HG03432 (cell line): ENCODE measurements at regions not wholly inside any gene's neighbourhood (a gene's known extent, or its start where the extent isn't known, plus 50 kb on each side); places are given as distances from the start of the nearest gene placed in this dataset.
"Not testable (repeated sequence)": the region's sequence is repeated elsewhere in the genome, so short reads cannot be mapped to it uniquely, and the experiment has no call there.

Experiments used
- ATAC-seq: cut with Tn5 transposase; IDR thresholded peaks from one replicate; pipeline ENCODE4 v1.9.1; 2021; ENCODE audit warnings: mild to moderate bottlenecking, moderate library complexity; ENCODE audit not compliant: unreplicated experiment

DNA sequence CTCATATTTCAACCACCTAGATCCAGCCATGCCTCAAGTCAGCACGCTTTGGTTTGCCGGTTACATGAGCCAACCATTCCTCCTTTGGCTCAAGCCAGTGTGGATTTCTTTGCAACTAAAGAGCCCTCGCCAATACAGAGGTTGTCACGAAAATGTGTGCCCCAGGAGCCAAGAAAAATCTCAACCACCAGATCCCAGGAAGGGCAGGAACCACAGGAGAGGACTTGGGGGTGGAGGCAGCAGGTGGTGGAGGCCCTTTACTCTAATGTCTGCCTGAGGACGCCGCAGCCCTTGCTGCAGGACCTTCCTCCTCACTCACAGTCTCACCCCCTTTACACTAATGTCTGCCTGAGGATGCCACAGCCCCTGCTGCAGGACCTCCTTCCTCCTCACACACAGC, 144.8 kb upstream of the PHACTR3 start:
- ATAC-seq = no peak

DNA sequence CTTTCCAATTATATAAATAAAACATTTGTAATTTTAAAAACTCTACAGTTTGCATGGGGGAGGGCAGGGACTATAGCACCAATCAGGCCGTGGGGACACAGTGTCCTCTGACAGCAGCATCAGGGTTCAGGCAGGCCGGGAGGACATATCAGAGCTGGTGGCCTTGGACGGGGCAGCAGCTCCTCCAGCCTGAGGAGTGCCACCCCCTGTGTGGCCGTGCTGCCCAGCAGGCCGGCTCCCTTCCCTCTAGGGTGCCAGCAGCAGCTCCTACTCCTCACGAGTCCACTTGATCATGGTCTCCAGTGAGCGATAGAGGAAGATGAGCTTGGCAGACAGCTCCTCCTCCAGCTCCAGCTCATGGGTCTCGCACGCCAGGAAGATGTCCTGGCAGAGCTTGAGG, 144.0 kb upstream of the PHACTR3 start:
- no peak for ATAC-seq

DNA sequence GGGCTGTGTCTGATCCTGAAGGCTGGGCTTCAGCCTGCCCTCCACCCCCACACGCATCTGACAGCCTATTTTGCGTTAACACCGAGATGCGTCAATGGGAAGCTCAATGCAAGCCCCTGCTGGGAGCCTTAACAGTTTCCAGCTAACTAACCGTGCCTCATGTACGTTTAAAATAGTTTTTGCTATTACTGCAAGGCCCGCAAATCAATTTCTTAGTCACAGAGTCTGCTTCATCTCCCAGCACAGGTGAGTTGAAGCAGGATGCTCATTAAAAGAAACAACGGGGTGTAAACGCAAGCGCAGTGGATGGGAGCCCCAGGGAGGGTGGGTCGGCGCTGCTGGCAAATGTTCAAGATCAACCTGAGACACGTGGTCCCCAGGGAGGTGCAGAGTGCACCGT, 142.8 kb upstream of the PHACTR3 start:
- ATAC-seq = no peak

DNA sequence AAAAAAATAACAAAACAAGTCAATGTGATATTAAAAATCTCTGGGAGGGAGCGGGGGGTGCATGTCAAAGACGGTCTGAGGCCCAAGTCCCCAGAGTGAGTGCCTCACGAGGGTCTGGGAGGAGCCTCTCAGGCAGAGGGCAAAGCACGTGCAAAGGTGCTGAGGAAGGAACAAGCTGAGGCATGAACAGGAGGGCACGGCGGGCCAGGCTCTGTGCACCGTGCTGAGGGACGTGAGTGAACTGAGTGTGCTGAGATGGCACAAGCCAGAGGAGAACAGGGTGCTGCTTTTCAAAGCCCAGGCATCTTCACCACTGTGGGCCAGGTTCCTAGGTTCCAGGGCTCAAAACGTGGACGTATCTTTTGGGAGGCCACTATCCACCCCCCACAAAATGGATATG, 142.1 kb upstream of the PHACTR3 start:
- ATAC-seq = no peak

DNA sequence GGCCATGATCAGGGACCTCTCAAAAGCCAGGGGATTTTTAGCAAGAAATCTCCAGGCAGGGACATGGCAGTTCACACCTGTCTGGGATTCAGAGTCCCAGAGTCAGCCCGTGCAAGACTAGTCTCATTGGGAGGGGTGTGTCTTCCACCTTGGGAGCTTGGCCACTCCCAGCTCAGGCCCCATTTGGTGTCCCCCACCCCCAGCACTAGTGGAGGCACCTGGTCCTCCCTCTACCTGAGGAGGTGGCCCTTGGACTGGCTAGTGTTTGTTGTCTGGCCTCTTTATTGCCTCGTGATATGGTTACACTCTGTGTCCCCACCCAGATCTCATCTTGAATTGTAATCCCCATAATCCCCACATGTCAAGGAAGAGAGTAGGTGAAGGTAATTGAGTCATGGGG, 140.8 kb upstream of the PHACTR3 start:
- no peak for ATAC-seq

DNA sequence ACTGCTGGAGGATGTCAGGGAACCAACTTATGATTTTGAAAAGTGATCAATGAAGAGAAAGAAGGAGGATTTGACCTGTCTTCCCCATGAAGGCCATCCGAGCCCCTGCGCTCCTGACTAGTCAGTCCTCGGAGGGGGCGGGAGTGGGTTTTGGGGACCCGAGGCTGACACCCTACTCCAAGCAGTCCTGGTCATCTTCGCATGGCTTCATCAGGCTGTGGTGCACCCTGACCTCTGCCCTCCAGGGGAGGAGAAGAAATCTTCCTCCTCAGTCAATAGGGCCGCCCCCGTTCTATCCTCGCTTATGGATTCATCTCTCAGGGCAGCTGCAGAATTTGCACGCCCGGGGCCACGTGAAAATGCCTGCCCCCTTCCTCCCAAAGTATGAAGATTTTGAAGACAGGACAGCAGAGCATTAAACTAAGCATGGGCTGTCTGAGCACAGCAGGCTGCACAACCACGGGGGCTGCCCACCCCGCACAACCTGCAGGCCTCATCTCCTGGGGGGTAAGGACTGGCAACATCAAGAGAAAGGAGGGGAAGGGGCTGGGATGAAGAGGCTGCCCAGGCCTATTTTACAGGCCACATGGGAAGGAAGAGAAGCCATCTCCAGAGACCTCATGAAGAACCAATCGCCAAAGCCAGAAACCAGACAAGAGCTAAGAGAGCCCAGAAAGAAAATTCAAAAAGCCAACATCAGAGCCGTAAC, 138.1 kb upstream of the PHACTR3 start:
- ATAC-seq = no peak

DNA sequence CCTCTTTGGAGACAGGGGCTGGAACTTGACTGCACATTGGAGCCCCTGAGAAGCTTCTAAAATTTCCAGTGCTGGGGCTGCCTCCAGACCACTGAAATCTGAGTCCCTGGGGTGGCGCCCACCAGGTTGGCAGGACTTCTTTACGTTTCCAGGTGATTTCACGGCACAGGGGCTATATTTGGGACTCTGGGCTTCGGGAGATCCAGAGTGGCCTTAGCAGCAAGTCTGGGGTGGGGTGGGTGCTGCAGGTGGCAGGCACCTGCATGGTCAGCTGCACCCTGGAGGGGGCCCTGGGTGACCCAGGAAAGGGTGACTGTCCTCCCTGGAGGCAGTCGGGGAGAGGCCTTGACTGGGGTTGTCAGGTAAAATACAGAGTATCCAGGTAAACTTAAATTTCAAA, 135.5 kb upstream of the PHACTR3 start:
- no peak for ATAC-seq

DNA sequence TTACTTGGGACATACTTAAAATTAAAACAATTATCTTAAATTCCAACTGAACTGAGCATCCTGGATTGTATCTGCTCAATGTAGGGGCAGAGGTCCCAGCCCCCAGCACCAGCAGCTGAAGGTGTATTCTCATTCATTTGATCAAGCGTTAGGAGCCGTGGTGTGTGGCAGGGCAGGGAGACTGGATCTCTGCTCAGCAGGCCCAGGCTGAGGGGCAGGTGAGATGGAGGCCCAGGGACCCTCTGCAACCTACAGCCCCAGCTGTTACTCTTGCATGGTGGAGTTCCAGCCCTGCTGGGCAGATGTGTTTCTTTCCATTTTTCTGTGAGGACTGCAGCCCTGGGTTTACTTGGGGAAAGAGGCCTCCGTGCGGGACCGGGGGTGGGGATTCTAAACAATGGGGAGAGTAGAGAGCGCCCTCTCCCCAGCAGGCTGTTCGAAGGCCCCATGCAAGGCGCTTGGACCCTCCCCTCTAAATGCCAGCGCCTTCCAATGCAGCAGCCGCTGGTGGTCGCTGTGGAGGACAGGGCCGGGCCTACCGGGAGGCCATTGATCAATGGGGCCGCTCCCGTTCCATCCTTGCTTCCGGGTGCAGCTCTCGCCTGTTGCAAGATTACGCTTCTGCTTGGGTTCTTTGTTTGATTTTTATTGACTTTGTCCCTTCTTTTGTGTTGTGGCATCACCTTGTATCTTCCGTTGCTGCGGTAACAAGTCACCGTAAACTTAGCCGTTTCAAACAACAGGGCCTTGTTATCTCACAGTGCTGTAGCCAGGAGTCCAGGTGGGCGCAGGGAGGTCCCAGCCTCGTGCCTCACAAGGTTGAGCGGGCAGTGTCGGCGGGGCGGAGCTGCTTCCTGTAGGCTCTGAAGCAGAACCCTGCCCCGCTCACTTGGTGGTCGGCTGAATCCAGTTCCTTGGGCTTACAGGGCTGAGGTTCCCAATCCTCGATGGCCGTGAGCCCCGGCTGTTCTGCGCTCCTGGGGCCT, 134.8 kb upstream of the PHACTR3 start:
- no peak for ATAC-seq

DNA sequence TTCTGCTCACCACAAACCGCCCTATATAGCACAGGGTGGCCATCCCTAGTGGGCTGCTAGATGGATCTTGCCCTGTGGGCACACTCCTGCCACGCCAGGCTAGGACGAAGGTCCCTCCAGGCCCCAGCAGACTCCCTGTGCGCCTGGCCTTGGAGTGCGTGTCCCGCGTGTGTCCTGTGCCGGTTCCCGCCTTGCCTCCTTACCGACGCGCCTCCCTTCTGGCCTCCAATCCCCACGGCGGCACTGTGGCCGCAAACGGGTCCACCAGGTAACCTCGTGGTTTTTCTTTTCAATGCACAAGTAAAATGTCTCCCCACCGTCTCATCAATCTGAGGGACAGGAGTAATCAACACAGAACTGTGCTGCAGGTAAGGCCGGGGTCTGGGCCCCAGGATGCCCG, 133.8 kb upstream of the PHACTR3 start:
- no peak for ATAC-seq

DNA sequence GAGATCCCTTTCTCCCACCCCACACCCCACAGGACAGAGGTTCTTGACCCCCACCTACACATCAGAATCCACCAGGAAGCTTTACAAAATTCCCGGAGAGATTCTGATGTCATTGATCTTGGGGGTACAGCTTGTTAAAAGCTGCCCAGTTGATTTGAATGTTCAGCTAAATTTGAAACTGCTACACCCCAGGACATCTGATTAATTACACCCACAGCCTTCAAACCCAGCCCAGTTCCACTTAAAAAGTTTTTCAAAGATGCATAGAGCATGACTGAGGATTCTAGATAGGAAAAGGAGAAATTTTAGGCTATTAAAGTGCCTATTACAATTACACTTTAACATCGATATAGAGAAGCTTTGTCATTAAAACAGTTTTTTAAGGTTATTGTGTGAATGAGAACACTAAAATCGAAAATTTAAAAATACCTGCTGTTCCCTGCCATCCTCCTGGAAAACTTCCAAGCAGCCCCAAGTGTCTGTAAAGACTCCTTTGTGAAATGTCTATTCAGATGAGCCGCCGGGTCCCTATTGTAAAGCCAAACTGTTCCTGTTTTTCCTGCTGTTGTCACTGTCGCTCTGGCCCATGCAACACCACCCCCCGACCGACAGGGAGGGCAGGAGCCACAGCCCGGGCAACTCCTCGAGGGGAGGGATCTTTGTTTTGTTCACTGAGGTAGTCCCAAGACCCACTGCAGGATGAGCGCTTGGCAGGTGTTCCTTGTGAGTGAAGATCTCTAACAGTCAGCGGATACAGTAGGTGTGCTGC, 132.5 kb upstream of the PHACTR3 start:
- ATAC-seq = no peak

DNA sequence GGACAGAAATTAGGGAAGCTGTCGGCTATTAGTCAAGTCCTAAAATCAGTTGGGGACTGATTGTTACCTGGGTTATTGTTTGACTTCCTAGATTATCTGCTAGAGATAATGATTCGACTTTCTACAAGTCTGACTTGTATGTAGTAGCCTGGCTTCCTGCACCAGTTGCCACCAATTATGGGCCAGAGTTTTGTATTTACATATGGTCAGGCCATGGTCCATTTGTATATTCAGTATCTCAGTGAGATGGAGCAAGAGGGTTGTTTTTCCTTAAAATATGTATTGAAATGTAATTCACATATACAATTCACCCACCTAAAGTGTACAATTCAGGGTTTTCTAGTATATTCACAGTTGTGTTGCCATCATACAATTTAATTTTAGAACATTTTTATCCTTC, 130.6 kb upstream of the PHACTR3 start:
- ATAC-seq = no peak

DNA sequence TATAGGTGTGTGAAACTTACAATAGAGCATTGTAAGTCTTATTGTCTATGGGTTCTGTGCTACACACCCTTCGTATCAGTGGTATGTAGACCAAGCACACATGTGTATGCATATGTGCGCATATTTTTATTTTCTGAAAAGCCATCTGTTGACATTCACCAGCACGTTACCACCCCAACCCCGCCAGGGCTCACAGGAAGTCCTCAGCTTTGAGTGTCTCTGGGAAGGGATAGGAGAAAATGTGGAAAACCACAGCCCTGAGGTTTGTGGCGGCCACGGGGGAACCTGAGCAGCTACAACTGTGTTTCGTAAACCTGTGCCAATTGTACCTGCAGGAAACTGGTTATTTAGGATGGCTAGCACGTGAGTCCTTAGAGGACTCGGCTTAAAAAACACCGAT, 123.3 kb upstream of the PHACTR3 start:
- no peak for ATAC-seq

DNA sequence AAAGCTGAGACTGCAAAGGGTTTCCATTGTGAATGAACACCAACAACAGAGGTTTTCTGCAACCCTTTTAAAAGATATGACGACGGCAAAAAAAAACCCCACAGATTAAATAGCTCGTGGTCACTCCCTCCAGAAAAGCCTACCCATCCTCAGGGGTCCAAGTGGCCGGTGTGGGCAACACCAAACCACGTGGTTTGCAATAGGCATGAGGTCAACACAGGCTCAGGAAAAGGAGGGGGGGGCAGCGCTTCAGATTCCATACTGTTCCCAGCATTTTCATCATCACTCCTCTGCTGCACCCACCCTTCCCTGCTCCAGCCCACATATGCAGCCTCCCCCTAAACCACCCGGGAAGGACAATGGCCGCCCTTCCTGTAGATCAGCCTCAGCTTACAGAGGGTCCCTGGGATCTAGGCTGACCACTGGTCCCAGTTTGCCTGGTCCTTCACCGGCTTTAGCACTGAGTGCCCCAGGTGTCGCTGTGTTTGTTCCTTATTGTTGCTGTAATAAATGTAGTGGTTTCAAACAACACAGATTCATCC, 122.8 kb upstream of the PHACTR3 start:
- ATAC-seq = no peak

DNA sequence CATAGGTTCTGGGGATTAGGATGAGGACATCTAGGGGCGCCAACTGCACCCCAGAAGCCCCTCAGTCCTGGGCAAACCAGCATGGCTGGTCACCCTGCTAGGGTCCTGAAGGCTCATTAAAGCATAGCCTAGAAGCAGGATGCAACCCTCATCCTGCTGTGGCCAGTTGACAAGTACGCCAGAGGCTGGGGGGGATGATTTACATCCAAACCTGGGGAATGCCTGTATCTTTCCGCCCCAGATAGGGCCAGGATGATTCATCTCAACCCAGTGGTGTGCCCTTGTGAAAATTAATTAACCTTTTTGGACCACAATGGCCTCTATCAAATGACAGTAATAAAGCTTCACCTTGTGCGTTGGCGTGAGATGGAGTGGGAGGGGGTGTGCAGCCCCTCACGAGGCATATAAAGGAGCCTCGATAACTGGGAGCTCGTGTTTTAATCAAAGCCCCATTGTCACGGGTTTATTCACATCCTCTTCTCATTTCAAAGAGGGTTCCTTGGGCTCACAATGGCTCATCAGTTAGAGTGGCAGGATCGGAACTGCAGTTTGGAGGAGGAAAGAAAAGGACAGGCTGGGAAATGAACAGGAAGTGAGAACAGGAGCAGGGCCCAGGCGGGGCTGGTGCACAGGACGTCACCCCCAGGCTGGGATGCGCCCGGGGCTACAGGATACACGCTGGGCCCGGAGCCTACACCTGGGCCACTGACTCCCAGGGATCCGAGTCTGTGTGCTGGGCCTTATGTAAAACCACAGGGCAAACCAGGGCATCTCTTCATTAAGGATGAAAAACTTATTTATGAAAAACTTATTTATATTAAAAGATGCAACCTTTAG, 121.8 kb upstream of the PHACTR3 start:
- ATAC-seq = no peak

DNA sequence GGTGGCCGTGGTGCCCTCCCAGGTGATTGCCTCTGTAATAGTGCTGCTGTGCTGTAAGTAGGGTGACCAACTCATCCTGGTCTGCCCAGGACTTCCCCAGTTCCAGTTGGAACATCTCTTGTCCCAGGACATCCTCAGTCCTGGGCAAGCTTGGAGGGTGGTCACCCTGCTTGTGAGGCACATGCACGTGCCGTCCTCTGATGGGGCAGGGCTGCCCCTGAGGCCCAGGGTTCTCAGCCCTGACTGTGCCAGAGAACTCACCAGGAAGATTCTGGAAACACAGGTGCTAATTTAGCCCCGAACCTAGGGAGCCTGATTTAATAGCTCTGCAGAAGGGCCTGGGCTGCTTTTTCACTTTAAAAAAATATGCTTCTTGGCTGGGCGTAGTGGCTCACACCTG, 120.9 kb upstream of the PHACTR3 start:
- no peak for ATAC-seq

DNA sequence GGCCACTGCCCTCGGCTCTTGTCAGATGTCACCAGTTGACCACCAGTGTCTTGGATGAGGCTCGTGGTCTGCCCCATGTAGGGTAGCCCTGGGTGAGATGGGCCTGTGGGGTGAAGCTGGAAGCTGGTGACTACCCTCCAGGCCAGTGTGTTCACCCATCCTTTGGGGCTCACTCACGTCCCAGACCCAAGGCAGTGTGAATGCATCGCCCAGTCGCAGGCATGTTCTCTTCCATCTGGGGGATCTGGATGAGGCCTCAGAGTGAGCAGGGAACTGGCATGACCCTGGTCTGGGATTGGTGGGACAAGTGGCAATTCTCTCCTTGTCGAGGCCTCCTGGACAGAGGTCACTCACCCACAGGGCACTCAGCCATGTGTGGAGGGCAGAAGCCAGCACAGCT, 120.1 kb upstream of the PHACTR3 start:
- ATAC-seq = no peak

DNA sequence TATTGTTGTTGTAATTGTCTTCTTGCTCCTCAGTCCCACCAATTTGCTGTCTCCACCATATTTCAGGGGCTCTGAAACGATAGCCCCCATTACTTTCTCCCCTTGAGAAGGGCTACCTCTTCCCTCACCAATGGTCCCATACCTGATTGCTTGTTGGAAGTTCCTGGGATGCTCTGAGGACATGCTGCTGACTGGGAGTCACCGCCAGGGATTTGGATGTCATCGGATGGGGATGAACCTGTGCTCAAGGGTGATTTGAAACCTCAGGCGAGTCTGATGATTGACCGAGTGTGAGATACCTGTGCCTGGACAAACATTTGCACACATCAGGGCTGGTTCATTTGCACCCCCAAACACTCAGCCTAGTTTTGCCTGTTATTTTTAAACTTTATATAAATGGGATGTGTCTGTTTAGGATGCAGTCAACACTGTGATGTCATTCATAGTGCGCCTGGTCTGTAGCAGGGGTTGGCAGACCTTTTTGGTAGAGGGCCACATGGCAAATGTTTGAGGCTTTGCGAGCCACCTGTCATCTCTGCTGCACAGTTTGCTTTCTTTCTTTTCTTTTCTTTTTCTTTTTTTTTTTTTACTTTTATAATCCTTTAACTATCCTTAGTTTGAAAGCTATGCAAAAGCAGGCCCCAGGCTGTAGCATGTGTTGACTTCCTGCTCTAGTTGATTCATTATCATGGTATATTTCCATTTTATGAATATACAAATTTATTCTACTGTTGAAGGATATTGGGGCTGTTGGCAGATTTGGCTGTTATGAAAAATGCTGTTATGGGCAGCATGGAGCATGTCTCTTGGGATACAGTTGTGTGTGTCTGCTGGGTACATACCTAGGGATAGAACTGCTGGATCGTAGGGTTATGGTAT, 118.5 kb upstream of the PHACTR3 start:
- ATAC-seq = no peak

DNA sequence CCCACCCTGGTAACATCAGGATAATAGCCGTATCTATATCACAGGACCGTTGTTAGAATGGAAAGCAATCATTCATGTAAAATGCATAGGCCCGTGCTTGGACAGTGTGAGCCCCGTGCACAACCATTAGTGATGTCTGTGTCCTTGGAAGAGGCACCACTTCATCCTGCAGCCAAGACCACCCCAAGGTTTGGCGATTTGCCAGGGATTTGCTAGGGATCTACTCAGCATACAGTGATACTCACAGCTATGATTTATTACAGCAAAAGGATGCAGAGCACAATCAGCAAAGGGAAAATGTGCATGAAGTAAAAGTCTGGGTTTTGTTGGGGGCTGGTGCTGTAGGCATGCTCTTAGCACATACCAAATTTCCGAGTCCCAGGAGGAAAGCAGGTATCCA, 115.9 kb upstream of the PHACTR3 start:
- ATAC-seq = not testable (repeated sequence)
